ENCODE measurements at regions not wholly inside any gene's neighbourhood (a gene's known extent, or its start where the extent isn't known, plus 50 kb on each side); places are given as distances from the start of the nearest gene placed in this dataset.
A peak's percentile ranks its signal among the peaks of the same experiment; 100 is the strongest.

DNA sequence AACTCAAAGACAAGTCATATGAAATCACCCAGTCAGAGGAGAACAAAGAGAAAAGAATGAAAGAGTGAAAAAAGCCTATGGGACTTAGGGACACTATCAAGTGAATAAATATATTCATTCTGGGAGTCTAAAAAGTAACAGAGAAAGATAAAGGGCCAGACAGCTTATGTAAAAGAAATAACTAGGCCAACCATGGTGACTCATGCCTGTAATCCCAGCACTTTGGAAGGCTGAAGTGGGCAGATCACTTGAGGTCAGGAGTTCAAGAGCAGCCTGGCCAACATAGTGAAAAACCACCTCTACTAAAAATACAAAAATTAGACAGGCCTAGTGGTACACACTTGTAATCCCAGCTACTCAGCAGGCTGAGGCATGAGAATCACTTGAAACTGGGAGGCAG, 154.7 kb upstream of the TMEM106B start:
- H3K9me3 ChIP-seq (ENCODE audit: control insufficient read depth, insufficient read depth, low read depth, low read length): no peaks in the 10 kb centered on the region
- TF ChIP-seq, protein P1, sequence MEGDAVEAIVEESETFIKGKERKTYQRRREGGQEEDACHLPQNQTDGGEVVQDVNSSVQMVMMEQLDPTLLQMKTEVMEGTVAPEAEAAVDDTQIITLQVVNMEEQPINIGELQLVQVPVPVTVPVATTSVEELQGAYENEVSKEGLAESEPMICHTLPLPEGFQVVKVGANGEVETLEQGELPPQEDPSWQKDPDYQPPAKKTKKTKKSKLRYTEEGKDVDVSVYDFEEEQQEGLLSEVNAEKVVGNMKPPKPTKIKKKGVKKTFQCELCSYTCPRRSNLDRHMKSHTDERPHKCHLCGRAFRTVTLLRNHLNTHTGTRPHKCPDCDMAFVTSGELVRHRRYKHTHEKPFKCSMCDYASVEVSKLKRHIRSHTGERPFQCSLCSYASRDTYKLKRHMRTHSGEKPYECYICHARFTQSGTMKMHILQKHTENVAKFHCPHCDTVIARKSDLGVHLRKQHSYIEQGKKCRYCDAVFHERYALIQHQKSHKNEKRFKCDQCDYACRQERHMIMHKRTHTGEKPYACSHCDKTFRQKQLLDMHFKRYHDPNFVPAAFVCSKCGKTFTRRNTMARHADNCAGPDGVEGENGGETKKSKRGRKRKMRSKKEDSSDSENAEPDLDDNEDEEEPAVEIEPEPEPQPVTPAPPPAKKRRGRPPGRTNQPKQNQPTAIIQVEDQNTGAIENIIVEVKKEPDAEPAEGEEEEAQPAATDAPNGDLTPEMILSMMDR (conservative IDR thresholded peaks at IDR 0.05 in 1 of 2, IDR thresholded peaks at IDR 0.05 in 1 of 2; ENCODE audit: low read depth in 1 of 2, low read length in 2 of 2): no peak
- TF ChIP-seq EZH2 (IDR thresholded peaks at IDR 0.05; ENCODE audit: low read length, missing control alignments): no peak
- H3K4me1 ChIP-seq (ENCODE audit: control insufficient read depth, extremely low read depth, insufficient read depth, low read length): no peaks in the 10 kb centered on the region
- no peak overlapping the region for H3K4me3 ChIP-seq (replicated peaks in 1 of 4; ENCODE audit: control extremely low read depth in 1 of 4, insufficient read depth in 1 of 4, low read depth in 3 of 4, low read length in 4 of 4)
- no peaks in the 10 kb centered on the region for H3K27me3 ChIP-seq (ENCODE audit: control insufficient read depth, insufficient read depth, low read length)
- no peak overlapping the region for H3K9ac ChIP-seq (ENCODE audit: insufficient read depth, low read length)
- H2AFZ ChIP-seq (ENCODE audit: low read length): no peak overlapping the region
- DNase-seq (ENCODE audit: low read depth in 2 of 2): peak; percentile 23 to 43
- no peak overlapping the region for H3K4me2 ChIP-seq (ENCODE audit: extremely low read depth, insufficient read depth, low read length)
- no peaks in the 10 kb centered on the region for H3K36me3 ChIP-seq (ENCODE audit: control insufficient read depth, insufficient read depth, low read length)
- H4K20me1 ChIP-seq (ENCODE audit: control insufficient read depth, extremely low read depth, insufficient read depth, low read length): no peaks in the 10 kb centered on the region
- no peaks in the 10 kb centered on the region for H3K79me2 ChIP-seq (ENCODE audit: control insufficient read depth, insufficient read depth, low read length)
- H3K27ac ChIP-seq (ENCODE audit: insufficient read depth, low read length): no peak overlapping the region

- H3K9me3 ChIP-seq (ENCODE audit: control insufficient read depth, insufficient read depth, low read depth, low read length): no peaks in the 10 kb centered on the region
- no peak overlapping the region for H3K4me2 ChIP-seq (ENCODE audit: extremely low read depth, insufficient read depth, low read length)
- H3K9ac ChIP-seq (ENCODE audit: insufficient read depth, low read length): no peak overlapping the region
- H3K79me2 ChIP-seq (ENCODE audit: control insufficient read depth, insufficient read depth, low read length): no peaks in the 10 kb centered on the region
- H3K36me3 ChIP-seq (ENCODE audit: control insufficient read depth, insufficient read depth, low read length): no peaks in the 10 kb centered on the region
- no peaks in the 10 kb centered on the region for H3K4me1 ChIP-seq (ENCODE audit: control insufficient read depth, extremely low read depth, insufficient read depth, low read length)
- no peaks in the 10 kb centered on the region for H4K20me1 ChIP-seq (ENCODE audit: control insufficient read depth, extremely low read depth, insufficient read depth, low read length)
- no peaks in the 10 kb centered on the region for H3K27me3 ChIP-seq (ENCODE audit: control insufficient read depth, insufficient read depth, low read length)
- no peak overlapping the region for H2AFZ ChIP-seq (ENCODE audit: low read length)
- TF ChIP-seq, protein P1 (conservative IDR thresholded peaks at IDR 0.05 in 1 of 2, IDR thresholded peaks at IDR 0.05 in 1 of 2; ENCODE audit: low read depth in 1 of 2, low read length in 2 of 2): no peak
- TF ChIP-seq EZH2 (IDR thresholded peaks at IDR 0.05; ENCODE audit: low read length, missing control alignments): no peak
- H3K27ac ChIP-seq (ENCODE audit: insufficient read depth, low read length): no peak overlapping the region
- no peak overlapping the region for H3K4me3 ChIP-seq (replicated peaks in 1 of 4; ENCODE audit: control extremely low read depth in 1 of 4, insufficient read depth in 1 of 4, low read depth in 3 of 4, low read length in 4 of 4)
- DNase-seq (ENCODE audit: low read depth in 2 of 2): no peak
Observed at GRCh38 chr7:12056977-12057376, 154.1 kb upstream of the TMEM106B start.

- no peaks in the 10 kb centered on the region for H3K4me1 ChIP-seq (ENCODE audit: control insufficient read depth, extremely low read depth, insufficient read depth, low read length)
- no peak for DNase-seq (ENCODE audit: low read depth in 2 of 2)
- no peak overlapping the region for H2AFZ ChIP-seq (ENCODE audit: low read length)
- no peak overlapping the region for H3K4me2 ChIP-seq (ENCODE audit: extremely low read depth, insufficient read depth, low read length)
- no peak for TF ChIP-seq EZH2 (IDR thresholded peaks at IDR 0.05; ENCODE audit: low read length, missing control alignments)
- TF ChIP-seq, protein P1 (conservative IDR thresholded peaks at IDR 0.05 in 1 of 2, IDR thresholded peaks at IDR 0.05 in 1 of 2; ENCODE audit: low read depth in 1 of 2, low read length in 2 of 2): peak; percentile 14 to 44
- H3K27me3 ChIP-seq (ENCODE audit: control insufficient read depth, insufficient read depth, low read length): no peaks in the 10 kb centered on the region
- no peaks in the 10 kb centered on the region for H3K36me3 ChIP-seq (ENCODE audit: control insufficient read depth, insufficient read depth, low read length)
- no peaks in the 10 kb centered on the region for H3K9me3 ChIP-seq (ENCODE audit: control insufficient read depth, insufficient read depth, low read depth, low read length)
- H3K27ac ChIP-seq (ENCODE audit: insufficient read depth, low read length): no peak overlapping the region
- H4K20me1 ChIP-seq (ENCODE audit: control insufficient read depth, extremely low read depth, insufficient read depth, low read length): no peaks in the 10 kb centered on the region
- H3K79me2 ChIP-seq (ENCODE audit: control insufficient read depth, insufficient read depth, low read length): no peaks in the 10 kb centered on the region
- no peak overlapping the region for H3K9ac ChIP-seq (ENCODE audit: insufficient read depth, low read length)
- no peak overlapping the region for H3K4me3 ChIP-seq (replicated peaks in 1 of 4; ENCODE audit: control extremely low read depth in 1 of 4, insufficient read depth in 1 of 4, low read depth in 3 of 4, low read length in 4 of 4)
Observed at GRCh38 chr7:12062062-12062461, 149.0 kb upstream of the TMEM106B start.

Measured in fibroblast of lung (primary cell).